ENCODE measurements at regions not wholly inside any gene's neighbourhood (a gene's known extent, or its start where the extent isn't known, plus 50 kb on each side); places are given as distances from the start of the nearest gene placed in this dataset.

- TF ChIP-seq, protein P1, sequence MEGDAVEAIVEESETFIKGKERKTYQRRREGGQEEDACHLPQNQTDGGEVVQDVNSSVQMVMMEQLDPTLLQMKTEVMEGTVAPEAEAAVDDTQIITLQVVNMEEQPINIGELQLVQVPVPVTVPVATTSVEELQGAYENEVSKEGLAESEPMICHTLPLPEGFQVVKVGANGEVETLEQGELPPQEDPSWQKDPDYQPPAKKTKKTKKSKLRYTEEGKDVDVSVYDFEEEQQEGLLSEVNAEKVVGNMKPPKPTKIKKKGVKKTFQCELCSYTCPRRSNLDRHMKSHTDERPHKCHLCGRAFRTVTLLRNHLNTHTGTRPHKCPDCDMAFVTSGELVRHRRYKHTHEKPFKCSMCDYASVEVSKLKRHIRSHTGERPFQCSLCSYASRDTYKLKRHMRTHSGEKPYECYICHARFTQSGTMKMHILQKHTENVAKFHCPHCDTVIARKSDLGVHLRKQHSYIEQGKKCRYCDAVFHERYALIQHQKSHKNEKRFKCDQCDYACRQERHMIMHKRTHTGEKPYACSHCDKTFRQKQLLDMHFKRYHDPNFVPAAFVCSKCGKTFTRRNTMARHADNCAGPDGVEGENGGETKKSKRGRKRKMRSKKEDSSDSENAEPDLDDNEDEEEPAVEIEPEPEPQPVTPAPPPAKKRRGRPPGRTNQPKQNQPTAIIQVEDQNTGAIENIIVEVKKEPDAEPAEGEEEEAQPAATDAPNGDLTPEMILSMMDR (IDR thresholded peaks at IDR 0.05; ENCODE audit: extremely low read depth in 1 of 2, insufficient read depth in 1 of 2, low read depth in 1 of 2, low read length in 2 of 2): no peak
- TF ChIP-seq JUN (IDR thresholded peaks at IDR 0.05; ENCODE audit: borderline replicate concordance, insufficient read depth, insufficient read length, low read depth): no peak
- TF ChIP-seq POLR2A (IDR thresholded peaks at IDR 0.05; ENCODE audit: low read depth, low read length): no peak
- no peak for TF ChIP-seq EZH2 (IDR thresholded peaks at IDR 0.05; ENCODE audit: borderline replicate concordance, low read depth, low read length, severe bottlenecking)
- TF ChIP-seq GATA2 (IDR thresholded peaks at IDR 0.05; ENCODE audit: insufficient read depth, insufficient read length, low read depth, low read length): no peak
Measured at GRCh38 chr6:165791306-165791705, 128.3 kb upstream of the PDE10A start.

All from endothelial cell of umbilical vein (primary cell).